Vagina (tissue), 2 donors: ENCODE measurements at regions not wholly inside any gene's neighbourhood (a gene's known extent, or its start where the extent isn't known, plus 50 kb on each side); places are given as distances from the start of the nearest gene placed in this dataset.

Experiments
- POLR2A ChIP-seq, 2 donors: fragments of 450-650 bp; IDR thresholded peaks; one replicate each; pipeline ENCODE4 v1.6.1; 2017; ENCODE audit warnings: antibody characterized with exemption in 2 of 2, mild to moderate bottlenecking in 2 of 2, moderate library complexity in 2 of 2
- TF ChIP-seq, protein P1 (sequence below), 3 experiments: fragments of 450-650 bp in 2 of 3; fragments of 200-600 bp in 1 of 3; sonication (generic) in 1 of 3; IDR thresholded peaks; one replicate each; pipeline ENCODE4 v1.5.1; 2017 to 2019; ENCODE audit warnings: antibody characterized with exemption in 3 of 3, mild to moderate bottlenecking in 2 of 3, moderate library complexity in 2 of 3

DNA sequence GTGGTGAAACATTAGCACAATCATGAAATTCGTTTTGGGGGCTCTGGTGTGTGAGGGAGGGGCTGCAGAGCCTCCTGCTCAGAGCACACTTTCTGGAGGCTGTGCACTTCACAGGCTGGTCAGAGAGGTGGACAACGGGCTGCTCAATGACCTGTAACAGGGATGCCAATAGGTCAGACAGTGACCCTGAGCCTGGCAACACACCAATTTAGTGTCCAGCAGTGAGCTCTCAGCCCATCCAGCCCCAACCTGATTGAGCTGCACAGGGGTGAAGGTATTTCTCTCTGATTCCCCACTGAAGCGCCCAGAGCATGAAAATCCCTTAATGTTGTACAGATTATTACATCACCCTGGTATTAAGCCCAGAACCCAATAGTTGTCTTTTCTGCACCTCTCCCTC is 191.3 kb upstream of the ZNF32 start:
- no peak for TF ChIP-seq POLR2A (IDR thresholded peaks at IDR 0.05)
- TF ChIP-seq, protein P1, sequence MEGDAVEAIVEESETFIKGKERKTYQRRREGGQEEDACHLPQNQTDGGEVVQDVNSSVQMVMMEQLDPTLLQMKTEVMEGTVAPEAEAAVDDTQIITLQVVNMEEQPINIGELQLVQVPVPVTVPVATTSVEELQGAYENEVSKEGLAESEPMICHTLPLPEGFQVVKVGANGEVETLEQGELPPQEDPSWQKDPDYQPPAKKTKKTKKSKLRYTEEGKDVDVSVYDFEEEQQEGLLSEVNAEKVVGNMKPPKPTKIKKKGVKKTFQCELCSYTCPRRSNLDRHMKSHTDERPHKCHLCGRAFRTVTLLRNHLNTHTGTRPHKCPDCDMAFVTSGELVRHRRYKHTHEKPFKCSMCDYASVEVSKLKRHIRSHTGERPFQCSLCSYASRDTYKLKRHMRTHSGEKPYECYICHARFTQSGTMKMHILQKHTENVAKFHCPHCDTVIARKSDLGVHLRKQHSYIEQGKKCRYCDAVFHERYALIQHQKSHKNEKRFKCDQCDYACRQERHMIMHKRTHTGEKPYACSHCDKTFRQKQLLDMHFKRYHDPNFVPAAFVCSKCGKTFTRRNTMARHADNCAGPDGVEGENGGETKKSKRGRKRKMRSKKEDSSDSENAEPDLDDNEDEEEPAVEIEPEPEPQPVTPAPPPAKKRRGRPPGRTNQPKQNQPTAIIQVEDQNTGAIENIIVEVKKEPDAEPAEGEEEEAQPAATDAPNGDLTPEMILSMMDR (IDR thresholded peaks at IDR 0.05): no peak
